Ovary (tissue), 7 donors: ENCODE measurements at regions not wholly inside any gene's neighbourhood (a gene's known extent, or its start where the extent isn't known, plus 50 kb on each side); places are given as distances from the start of the nearest gene placed in this dataset.
A peak's percentile ranks its signal among the peaks of the same experiment; 100 is the strongest.

Experiments
- DNase-seq, 5 donors: peaks; one replicate each; pipeline ENCODE4 v3.0.0-alpha.2; 2019 to 2020
- H3K27ac ChIP-seq, 2 donors: fragments of 200-600 bp; one replicate each; pipeline versions ENCODE4 v1.5.1 to v1.8.0; 2019 to 2022
- H3K27me3 ChIP-seq: fragments of 200-600 bp; one replicate; pipeline ENCODE4 v1.8.0; 2022
- H3K36me3 ChIP-seq: fragments of 200-600 bp; sonication (generic); one replicate; pipeline ENCODE4 v1.5.1; 2019
- H3K4me1 ChIP-seq: one replicate; pipeline ENCODE4 v1.8.1; 2013; ENCODE audit warnings: mild to moderate bottlenecking, moderate library complexity; ENCODE audit not compliant: insufficient read depth
- H3K4me3 ChIP-seq: fragments of 200-600 bp; sonication (generic); one replicate; pipeline ENCODE4 v1.5.1; 2017
- H3K9me3 ChIP-seq, 2 donors: fragments of 200-600 bp in 1 of 2; sonication (generic) in 1 of 2; one replicate each; pipeline versions ENCODE4 v1.5.1 to v1.8.1; 2013 to 2019; ENCODE audit warnings: mild to moderate bottlenecking in 1 of 2, moderate library complexity in 1 of 2
- EP300 ChIP-seq: sonication (generic); formaldehyde crosslinking; IDR thresholded peaks from one replicate; pipeline ENCODE4 v1.6.1; 2017; ENCODE audit warnings: antibody characterized with exemption
- POLR2A ChIP-seq: fragments of 450-650 bp; IDR thresholded peaks from one replicate; pipeline ENCODE4 v1.6.1; 2017; ENCODE audit warnings: antibody characterized with exemption, mild to moderate bottlenecking, moderate library complexity
- WGBS, 3 donors: extraction: QIAGEN DNeasy Blood & Tissue Kit in 1 of 3; methylation state at CpG; one replicate each; pipeline versions ENCODE4 v1.1.5 to v1.1.7; 2013 to 2017; 5-methylcytosine and 5-hydroxymethylcytosine counted together
- intact Hi-C, 4 donors: fragments of 100-400 bp; cut with DNase I; formaldehyde crosslinking; loops; one replicate each; pipeline versions ENCODE4 v1.11.0 to v1.15.1; 2022 to 2023
- TF ChIP-seq, protein P1 (sequence below), 3 donors: fragments of 450-650 bp in 2 of 3; fragments of 200-600 bp in 1 of 3; IDR thresholded peaks; one replicate each; pipeline versions ENCODE4 v1.5.1 to v1.8.0; 2016 to 2022; ENCODE audit warnings: antibody characterized with exemption in 3 of 3, mild to moderate bottlenecking in 1 of 3
- donor health status: DM: no; HTN: no; CAD: no; lungs with moderate emphysema.
- donor health status: DM: no; HTN: no; CAD: no.
- donor health status: Bipolar disorder and iron deficiency.
- donor health status: DM: no; HTN: no; CAD: no.
- donor health status: DM: yes; HTN: yes; CAD: no.

GRCh38 chr12:115452751-115453281 lies 768.8 kb upstream of the TBX3 start:
- TF ChIP-seq EP300 (no peak), POLR2A (no peak)
- TF ChIP-seq, protein P1, sequence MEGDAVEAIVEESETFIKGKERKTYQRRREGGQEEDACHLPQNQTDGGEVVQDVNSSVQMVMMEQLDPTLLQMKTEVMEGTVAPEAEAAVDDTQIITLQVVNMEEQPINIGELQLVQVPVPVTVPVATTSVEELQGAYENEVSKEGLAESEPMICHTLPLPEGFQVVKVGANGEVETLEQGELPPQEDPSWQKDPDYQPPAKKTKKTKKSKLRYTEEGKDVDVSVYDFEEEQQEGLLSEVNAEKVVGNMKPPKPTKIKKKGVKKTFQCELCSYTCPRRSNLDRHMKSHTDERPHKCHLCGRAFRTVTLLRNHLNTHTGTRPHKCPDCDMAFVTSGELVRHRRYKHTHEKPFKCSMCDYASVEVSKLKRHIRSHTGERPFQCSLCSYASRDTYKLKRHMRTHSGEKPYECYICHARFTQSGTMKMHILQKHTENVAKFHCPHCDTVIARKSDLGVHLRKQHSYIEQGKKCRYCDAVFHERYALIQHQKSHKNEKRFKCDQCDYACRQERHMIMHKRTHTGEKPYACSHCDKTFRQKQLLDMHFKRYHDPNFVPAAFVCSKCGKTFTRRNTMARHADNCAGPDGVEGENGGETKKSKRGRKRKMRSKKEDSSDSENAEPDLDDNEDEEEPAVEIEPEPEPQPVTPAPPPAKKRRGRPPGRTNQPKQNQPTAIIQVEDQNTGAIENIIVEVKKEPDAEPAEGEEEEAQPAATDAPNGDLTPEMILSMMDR (IDR thresholded peaks at IDR 0.05) = no peak
- H3K27me3 ChIP-seq = no peaks in the 10 kb centered on the region
- H3K9me3 ChIP-seq = no peaks in the 10 kb centered on the region
- H3K4me1 ChIP-seq = peaks cover 1% of the 10 kb centered on the region
- no peaks in the 10 kb centered on the region for H3K36me3 ChIP-seq
- no peak for DNase-seq
- no peak overlapping the region for H3K27ac ChIP-seq
- no peak overlapping the region for H3K4me3 ChIP-seq
- intact Hi-C loops = loop anchor here in 1 of 4 donors (10.0 kb wide), 1 partner anchor 788 kb away; no protein-coding TSS in a partner anchor
- 90 to 94% (median 93%) methylated on average over 10 of the region's 10 CpGs for WGBS, 3 donors

- intact Hi-C loops = loop anchor here in 1 of 4 donors (10.0 kb wide), 1 partner anchor 787 kb away; no protein-coding TSS in a partner anchor
- no peaks in the 10 kb centered on the region for H3K27me3 ChIP-seq
- no peaks in the 10 kb centered on the region for H3K9me3 ChIP-seq
- peak; percentile 46 to 77 (median 65) for DNase-seq
- no peak overlapping the region for H3K27ac ChIP-seq
- TF ChIP-seq POLR2A (no peak), EP300 (no peak)
- TF ChIP-seq, protein P1 (IDR thresholded peaks at IDR 0.05) = no peak
- H3K36me3 ChIP-seq = no peaks in the 10 kb centered on the region
- 3 to 10% (median 4%) methylated on average over 50 to 81 of the region's 83 CpGs for WGBS, 3 donors
- peak overlapping the region; percentile 31 for H3K4me3 ChIP-seq
- H3K4me1 ChIP-seq = peaks cover 1% of the 10 kb centered on the region
Observed at GRCh38 chr12:115451780-115452736, 768.1 kb upstream of the TBX3 start.

GRCh38 chr12:115451151-115451779 lies 767.3 kb upstream of the TBX3 start:
- H3K4me1 ChIP-seq = peaks cover 1% of the 10 kb centered on the region
- intact Hi-C loops = loop anchor here in 1 of 4 donors (10.0 kb wide), 1 partner anchor 786 kb away; no protein-coding TSS in a partner anchor
- H3K27me3 ChIP-seq = no peaks in the 10 kb centered on the region
- WGBS, 3 donors = 52 to 60% (median 54%) methylated on average over 12 of the region's 12 CpGs
- no peak overlapping the region for H3K27ac ChIP-seq
- no peaks in the 10 kb centered on the region for H3K9me3 ChIP-seq
- H3K4me3 ChIP-seq = peak overlapping the region; percentile 22
- TF ChIP-seq POLR2A = no peak
- TF ChIP-seq, protein P1 (IDR thresholded peaks at IDR 0.05) = no peak
- TF ChIP-seq EP300 = no peak
- DNase-seq = no peak
- no peaks in the 10 kb centered on the region for H3K36me3 ChIP-seq

DNA sequence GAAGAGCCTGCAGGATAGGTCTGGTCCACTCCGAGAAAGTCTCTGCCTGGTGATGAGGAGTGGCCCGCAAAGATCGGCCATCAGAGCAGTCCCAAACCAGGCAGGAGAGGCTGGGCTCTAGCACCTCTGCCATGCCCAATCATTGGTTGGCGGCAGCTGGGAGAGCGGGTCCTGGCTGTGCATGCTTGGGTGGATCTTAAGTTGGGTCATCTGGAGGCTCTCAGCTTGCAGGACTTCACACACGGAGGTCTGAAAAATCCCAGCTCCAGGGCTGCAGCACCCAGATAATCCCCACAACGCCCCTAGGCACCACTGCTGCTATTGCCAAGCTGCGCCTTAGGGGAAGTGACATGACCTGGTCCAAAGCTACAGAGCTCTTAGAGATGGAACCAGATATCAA lies 766.7 kb upstream of the TBX3 start:
- peaks cover 1% of the 10 kb centered on the region for H3K4me1 ChIP-seq
- H3K27ac ChIP-seq = no peak overlapping the region
- no peak for DNase-seq
- 92 to 93% (median 92%) methylated on average over 8 of the region's 8 CpGs for WGBS, 3 donors
- H3K9me3 ChIP-seq = no peaks in the 10 kb centered on the region
- no peak overlapping the region for H3K4me3 ChIP-seq
- intact Hi-C loops = loop anchor here in 1 of 4 donors (10.0 kb wide), 1 partner anchor 786 kb away; no protein-coding TSS in a partner anchor
- no peak for TF ChIP-seq EP300
- TF ChIP-seq, protein P1 (IDR thresholded peaks at IDR 0.05) = no peak
- no peak for TF ChIP-seq POLR2A
- no peaks in the 10 kb centered on the region for H3K36me3 ChIP-seq
- no peaks in the 10 kb centered on the region for H3K27me3 ChIP-seq
